H1 (cell line): ENCODE measurements at regions not wholly inside any gene's neighbourhood (a gene's known extent, or its start where the extent isn't known, plus 50 kb on each side); places are given as distances from the start of the nearest gene placed in this dataset.

Experiments used
- CTCF ChIA-PET: fragments of 300-600 bp; sonication (Branson Sonifier 250); formaldehyde crosslinking; loops from one replicate; lab custom pipeline; 2021; ENCODE audit not compliant: partially characterized antibody; lab: Charles Lee
- POLR2A ChIA-PET: fragments of 300-600 bp; sonication (Branson Sonifier 250); formaldehyde crosslinking; loops from one replicate; lab custom pipeline; 2021; ENCODE audit warnings: inconsistent platforms; ENCODE audit not compliant: partially characterized antibody; lab: Charles Lee
- DNase-seq, 2 experiments: peaks; one replicate each; pipeline versions ENCODE4 v3.0.0 to v3.0.0-alpha.2; 2010 to 2022; ENCODE audit warnings: low spot score in 2 of 2, low read depth in 1 of 2, mixed read lengths in 1 of 2
- FAIRE-seq: peaks from 2 replicates; lab custom pipeline; 2011; peaks lifted over from hg19 to GRCh38; lab: Jason Lieb, UNC
- H2AFZ ChIP-seq: 2 replicates; pipeline ENCODE4 v1.8.1; 2012; ENCODE audit warnings: low read length, inconsistent platforms
- H2AK5ac ChIP-seq: 2 replicates; pipeline ENCODE4 v1.6.1; 2013; ENCODE audit warnings: low read depth, low read length
- H2BK120ac ChIP-seq: replicated peaks from 2 replicates; pipeline ENCODE3; 2013; ENCODE audit warnings: low read depth, low read length, inconsistent platforms
- H2BK12ac ChIP-seq: 2 replicates; pipeline ENCODE4 v1.6.1; 2013; ENCODE audit warnings: low read depth, low read length
- H2BK15ac ChIP-seq: 2 replicates; pipeline ENCODE4 v1.6.1; 2013; ENCODE audit warnings: low read length
- H2BK20ac ChIP-seq: 2 replicates; pipeline ENCODE4 v1.6.1; 2013; ENCODE audit warnings: low read length
- H2BK5ac ChIP-seq: 2 replicates; pipeline ENCODE4 v1.6.1; 2013; ENCODE audit warnings: low read depth, low read length
- H3K14ac ChIP-seq: 2 replicates; pipeline ENCODE4 v1.6.1; 2013; ENCODE audit warnings: inconsistent platforms; ENCODE audit not compliant: insufficient read length
- H3K18ac ChIP-seq: 2 replicates; pipeline ENCODE4 v1.6.1; 2013; ENCODE audit warnings: low read length; ENCODE audit errors: extremely low read depth
- H3K23ac ChIP-seq: 2 replicates; pipeline ENCODE4 v1.6.1; 2013; ENCODE audit warnings: inconsistent platforms; ENCODE audit not compliant: insufficient read length
- H3K23me2 ChIP-seq: 2 replicates; pipeline ENCODE4 v1.6.1; 2013; ENCODE audit warnings: low read depth, low read length
- H3K27ac ChIP-seq: 2 replicates; pipeline ENCODE4 v1.6.1; 2011; ENCODE audit warnings: low read depth, low read length, inconsistent platforms
- H3K27me3 ChIP-seq, 4 experiments: replicated peaks in 1 of 4; 1 replicate in 1 of 4; 2 replicates in 3 of 4; pipeline versions ENCODE4 v1.6.1 to v1.8.1; 2011 to 2013; ENCODE audit warnings: low read length in 3 of 4, mild to moderate bottlenecking in 3 of 4, inconsistent platforms in 2 of 4, mixed read lengths in 2 of 4, moderate library complexity in 1 of 4; ENCODE audit not compliant: control insufficient read depth in 3 of 4, insufficient read depth in 3 of 4; ENCODE audit errors: extremely low read depth in 1 of 4
- H3K36me3 ChIP-seq, 4 experiments: 2 replicates each; pipeline versions ENCODE4 v1.6.1 to v1.8.1; 2011 to 2013; ENCODE audit warnings: mild to moderate bottlenecking in 4 of 4, low read length in 3 of 4, moderate library complexity in 2 of 4, control low read depth in 1 of 4, inconsistent platforms in 1 of 4; ENCODE audit not compliant: insufficient read depth in 4 of 4, control insufficient read depth in 2 of 4
- H3K4ac ChIP-seq: replicated peaks from 2 replicates; pipeline ENCODE3; 2013; ENCODE audit warnings: low read length, low read depth, mixed read lengths, inconsistent platforms; ENCODE audit not compliant: insufficient read length
- H3K4me1 ChIP-seq, 4 experiments: replicated peaks in 1 of 4; 1 replicate in 1 of 4; 2 replicates in 3 of 4; pipeline versions ENCODE4 v1.6.1 to v1.8.1; 2011 to 2013; ENCODE audit warnings: low read length in 3 of 4, inconsistent platforms in 2 of 4, mixed read lengths in 1 of 4; ENCODE audit not compliant: insufficient read depth in 4 of 4, control insufficient read depth in 3 of 4
- H3K4me2 ChIP-seq, 2 experiments: 2 replicates each; pipeline versions ENCODE4 v1.6.1 to v1.8.1; 2011 to 2013; ENCODE audit warnings: low read depth in 2 of 2, low read length in 2 of 2, control low read depth in 1 of 2, inconsistent platforms in 1 of 2, mild to moderate bottlenecking in 1 of 2; ENCODE audit not compliant: insufficient read depth in 1 of 2
- H3K4me3 ChIP-seq, 4 experiments: fragments of 200-600, 300-600 bp in 1 of 4; sonication (generic), shearing (Covaris generic), sonication (Bioruptor Twin) in 1 of 4; 2 replicates each; pipeline versions ENCODE4 v1.5.1 to v1.8.1; 2011 to 2016; ENCODE audit warnings: low read length in 4 of 4, low read depth in 3 of 4, control low read depth in 2 of 4, inconsistent platforms in 2 of 4, mild to moderate bottlenecking in 2 of 4, mixed read lengths in 1 of 4, moderate library complexity in 1 of 4; ENCODE audit not compliant: insufficient read depth in 2 of 4; ENCODE audit errors: extremely low read depth in 1 of 4
- H3K56ac ChIP-seq: replicated peaks from 2 replicates; pipeline ENCODE3; 2013; ENCODE audit warnings: low read depth, mild to moderate bottlenecking, mixed read lengths, low read length, inconsistent platforms; ENCODE audit not compliant: insufficient read length
- H3K79me1 ChIP-seq: 2 replicates; pipeline ENCODE4 v1.6.1; 2013; ENCODE audit warnings: low read depth, low read length, control low read depth
- H3K79me2 ChIP-seq, 2 experiments: 2 replicates each; pipeline versions ENCODE4 v1.6.1 to v1.8.1; 2012 to 2013; ENCODE audit warnings: low read length in 2 of 2, mild to moderate bottlenecking in 2 of 2, inconsistent platforms in 1 of 2; ENCODE audit not compliant: insufficient read depth in 2 of 2, control insufficient read depth in 1 of 2
- H3K9ac ChIP-seq, 4 experiments: replicated peaks in 1 of 4; 1 replicate in 1 of 4; 2 replicates in 3 of 4; pipeline versions ENCODE4 v1.6.1 to v1.8.1; 2011 to 2013; ENCODE audit warnings: low read depth in 3 of 4, low read length in 3 of 4, control low read depth in 2 of 4, mild to moderate bottlenecking in 2 of 4, moderate library complexity in 2 of 4, inconsistent platforms in 1 of 4; ENCODE audit errors: extremely low read depth in 1 of 4
- H3K9me3 ChIP-seq, 2 experiments: 2 replicates each; pipeline versions ENCODE4 v1.6.1 to v1.8.1; 2012 to 2013; ENCODE audit warnings: mild to moderate bottlenecking in 2 of 2, moderate library complexity in 2 of 2, control low read depth in 1 of 2, inconsistent platforms in 1 of 2, low read depth in 1 of 2, low read length in 1 of 2, mixed read lengths in 1 of 2; ENCODE audit not compliant: insufficient read depth in 2 of 2
- H4K20me1 ChIP-seq, 2 experiments: replicated peaks in 1 of 2; 2 replicates each; pipeline versions ENCODE3 to v1.8.1; 2011 to 2013; ENCODE audit warnings: inconsistent platforms in 2 of 2, low read length in 2 of 2, mild to moderate bottlenecking in 1 of 2; ENCODE audit not compliant: insufficient read depth in 2 of 2, control insufficient read depth in 1 of 2
- H4K5ac ChIP-seq: 2 replicates; pipeline ENCODE4 v1.6.1; 2013; ENCODE audit warnings: low read length, low read depth, mixed read lengths, inconsistent platforms; ENCODE audit not compliant: insufficient read length
- H4K8ac ChIP-seq: 2 replicates; pipeline ENCODE4 v1.8.0; 2013; ENCODE audit warnings: mild to moderate bottlenecking, moderate library complexity, low read length, inconsistent platforms; ENCODE audit not compliant: insufficient read depth; ENCODE audit errors: extremely low read depth
- H4K91ac ChIP-seq: replicated peaks from 2 replicates; pipeline ENCODE3; 2013; ENCODE audit warnings: low read length, mixed read lengths, inconsistent platforms; ENCODE audit not compliant: insufficient read length
- CBX8 ChIP-seq: fragments of 300-800, 300-1000 bp; sonication (generic); IDR thresholded peaks from 2 replicates; pipeline ENCODE4 v1.7.1; 2016; ENCODE audit warnings: low read depth, low read length, borderline replicate concordance
- NRF1 ChIP-seq: IDR thresholded peaks from 2 replicates; pipeline ENCODE4 v1.6.1; 2011; ENCODE audit warnings: mild to moderate bottlenecking, low read depth, low read length, improper control_type of control experiment
- SIN3A ChIP-seq, 2 experiments: IDR thresholded peaks in 1 of 2; conservative IDR thresholded peaks in 1 of 2; 2 replicates each; pipeline ENCODE4 v1.6.1; 2011 to 2012; ENCODE audit warnings: low read length in 2 of 2, improper control_type of control experiment in 1 of 2, low read depth in 1 of 2, mild to moderate bottlenecking in 1 of 2
- SIRT6 ChIP-seq: IDR thresholded peaks from one replicate; pipeline ENCODE4 v1.7.1; 2012; ENCODE audit warnings: low read length, inconsistent platforms
- SP1 ChIP-seq: IDR thresholded peaks from 2 replicates; pipeline ENCODE4 v1.6.1; 2011; ENCODE audit warnings: low read depth, low read length
- TCF12 ChIP-seq: IDR thresholded peaks from 2 replicates; pipeline ENCODE4 v1.6.1; 2011; ENCODE audit warnings: low read depth, mild to moderate bottlenecking, low read length
- WGBS, 2 experiments: shearing (Covaris generic) in 1 of 2; methylation state at CpG; one replicate each; pipeline versions ENCODE4 v1.1.6 to v1.1.7; 2013 to 2015; ENCODE audit warnings: low lambda C conversion rate in 2 of 2, mixed read lengths in 2 of 2, inconsistent platforms in 1 of 2, low coverage in 1 of 2, missing lambda C conversion rate in 1 of 2; ENCODE audit not compliant: insufficient replicate concordance in 2 of 2, insufficient coverage in 1 of 2, insufficient read length in 1 of 2; ENCODE audit errors: extremely low coverage in 1 of 2, missing lambda C conversion rate in 1 of 2; 5-methylcytosine and 5-hydroxymethylcytosine counted together

GRCh38 chr12:114122016-114122415 lies 155.9 kb upstream of the RBM19 start:
- Histone ChIP-seq H3K79me1 (no peaks in the 10 kb centered on the region), H3K4me2 (no peak overlapping the region), H3K9me3 (no peaks in the 10 kb centered on the region), H4K5ac (no peak overlapping the region), H3K23me2 (no peaks in the 10 kb centered on the region), H2BK5ac (no peak overlapping the region), H3K4ac (no peak overlapping the region), H3K18ac (no peak overlapping the region), H3K14ac (no peak overlapping the region), H4K8ac (no peak overlapping the region), H2BK12ac (no peak overlapping the region), H3K23ac (no peak overlapping the region), H2BK15ac (no peak overlapping the region), H4K91ac (no peak overlapping the region), H3K4me1 (peaks cover 0 to 4% (median 0%) of the 10 kb centered on the region in 4 experiments; a peak in 2 of 7 replicates), H3K79me2 (no peaks in the 10 kb centered on the region), H3K9ac (no peak overlapping the region), H3K36me3 (no peaks in the 10 kb centered on the region), H2BK120ac (no peak overlapping the region), H2BK20ac (no peak overlapping the region), H3K4me3 (no peak overlapping the region), H3K56ac (no peak overlapping the region), H2AK5ac (no peak overlapping the region), H3K27ac (no peak overlapping the region), H2AFZ (no peak overlapping the region), H4K20me1 (no peaks in the 10 kb centered on the region), H3K27me3 (peaks cover 0 to 2% (median 1%) of the 10 kb centered on the region in 4 experiments; a peak in 3 of 7 replicates)
- DNase-seq (no peak), FAIRE-seq (no peak)
- POLR2A ChIA-PET, result no interaction called here
- 83% methylated on average over 3 of the region's 3 CpGs; no CpG with 5 or more reads in 1 of the 2 experiments for WGBS, 2 experiments
- TF ChIP-seq SP1 (no peak), TCF12 (no peak), NRF1 (no peak), SIRT6 (no peak), CBX8 (no peak), SIN3A (conservative IDR thresholded peaks at IDR 0.05 in 1 of 2, IDR thresholded peaks at IDR 0.05 in 1 of 2; ENCODE audit: low read depth in 1 of 2, low read length in 2 of 2) (no peak)
- CTCF ChIA-PET, result interaction anchor here (1.1 to 1.9 kb wide), 3 partner anchors 10 to 386 kb away, joined by 3 to 9 read pairs (median 3); no protein-coding TSS in a partner anchor
